ENCODE measurements at regions not wholly inside any gene's neighbourhood (a gene's known extent, or its start where the extent isn't known, plus 50 kb on each side); places are given as distances from the start of the nearest gene placed in this dataset.

DNA sequence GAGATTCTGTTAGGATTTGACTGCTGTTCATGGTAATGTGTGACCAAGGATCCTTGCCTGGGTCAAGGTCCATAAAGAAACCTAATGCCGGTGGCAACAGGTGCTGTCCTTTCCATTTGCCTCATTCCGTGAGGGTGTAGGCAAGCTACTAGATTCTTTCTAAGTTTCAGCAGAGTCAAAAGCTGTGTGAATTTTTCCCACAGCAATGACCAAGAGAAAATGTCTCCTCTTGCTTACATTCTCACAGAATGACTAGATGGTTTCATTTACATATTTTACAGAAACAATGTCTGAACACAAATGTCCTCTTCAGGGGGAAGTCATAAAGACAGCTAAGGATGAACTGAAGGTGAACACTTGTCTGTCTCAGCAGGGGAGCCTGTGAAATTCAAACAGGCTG is 75.3 kb upstream of the SV2C start:
- no peak for TF ChIP-seq CTCF (optimal IDR thresholded peaks at IDR 0.05 in 1 of 3, IDR thresholded peaks at IDR 0.05 in 1 of 3, conservative IDR thresholded peaks at IDR 0.05 in 1 of 3; ENCODE audit: extremely low read depth in 1 of 3, insufficient read depth in 2 of 3, low read length in 3 of 3)
- TF ChIP-seq EZH2 (IDR thresholded peaks at IDR 0.05; ENCODE audit: low read length): no peak

All from keratinocyte (primary cell).